ENCODE measurements at regions not wholly inside any gene's neighbourhood (a gene's known extent, or its start where the extent isn't known, plus 50 kb on each side); places are given as distances from the start of the nearest gene placed in this dataset.

GRCh38 chr13:22148187-22148586 is 477.3 kb downstream of the FGF9 start:
- no peaks in the 10 kb centered on the region for H3K36me3 ChIP-seq (ENCODE audit: control insufficient read depth in 2 of 4, insufficient read depth in 4 of 4, low read length in 3 of 4)
- no peaks in the 10 kb centered on the region for H3K9me3 ChIP-seq (ENCODE audit: insufficient read depth in 2 of 2, low read depth in 1 of 2, low read length in 1 of 2)
- H3K4me2 ChIP-seq (ENCODE audit: insufficient read depth in 1 of 2, low read depth in 2 of 2, low read length in 2 of 2), result no peak overlapping the region
- ChIA-PET POLR2A (ENCODE audit: partially characterized antibody) (no interaction called here), CTCF (ENCODE audit: partially characterized antibody) (no interaction called here)
- FAIRE-seq (no peak), DNase-seq (ENCODE audit: low read depth in 1 of 2, low spot score in 2 of 2) (no peak)
- no peak overlapping the region for H3K9ac ChIP-seq (replicated peaks in 1 of 4; ENCODE audit: extremely low read depth in 1 of 4, low read depth in 3 of 4, low read length in 3 of 4)
- H3K79me1 ChIP-seq (ENCODE audit: low read depth, low read length), result no peaks in the 10 kb centered on the region
- H3K79me2 ChIP-seq (ENCODE audit: control insufficient read depth in 1 of 2, insufficient read depth in 2 of 2, low read length in 2 of 2), result no peaks in the 10 kb centered on the region
- no peak overlapping the region for H3K4me3 ChIP-seq (ENCODE audit: extremely low read depth in 1 of 4, insufficient read depth in 2 of 4, low read depth in 3 of 4, low read length in 4 of 4)
- no peak overlapping the region for H3K4ac ChIP-seq (replicated peaks; ENCODE audit: insufficient read length, low read depth, low read length)
- no peaks in the 10 kb centered on the region for H4K20me1 ChIP-seq (replicated peaks in 1 of 2; ENCODE audit: control insufficient read depth in 1 of 2, insufficient read depth in 2 of 2, low read length in 2 of 2)
- H3K27ac ChIP-seq (ENCODE audit: low read depth, low read length), result no peak overlapping the region
- no peaks in the 10 kb centered on the region; the same call in 1 of the 2 replicates for H3K23me2 ChIP-seq (ENCODE audit: low read depth, low read length)
- no peak overlapping the region for H3K18ac ChIP-seq (ENCODE audit: extremely low read depth, low read length)
- H3K4me1 ChIP-seq (replicated peaks in 1 of 4; ENCODE audit: control insufficient read depth in 3 of 4, insufficient read depth in 4 of 4, low read length in 3 of 4), result no peaks in the 10 kb centered on the region
- H4K91ac ChIP-seq (replicated peaks; ENCODE audit: insufficient read length, low read length), result no peak overlapping the region
- H2BK12ac ChIP-seq (ENCODE audit: low read depth, low read length), result no peak overlapping the region
- no peak overlapping the region for H2AFZ ChIP-seq (ENCODE audit: low read length)
- WGBS, 2 experiments (ENCODE audit: extremely low coverage in 1 of 2, insufficient coverage in 1 of 2, insufficient read length in 1 of 2, insufficient replicate concordance in 2 of 2, low coverage in 1 of 2, low lambda C conversion rate in 2 of 2, missing lambda C conversion rate in 1 of 2), result 95% methylated on average over 3 of the region's 3 CpGs; no CpG with 5 or more reads in 1 of the 2 experiments
- no peak overlapping the region for H2AK5ac ChIP-seq (ENCODE audit: low read depth, low read length)
- H3K27me3 ChIP-seq (replicated peaks in 1 of 4; ENCODE audit: control insufficient read depth in 3 of 4, extremely low read depth in 1 of 4, insufficient read depth in 3 of 4, low read length in 3 of 4), result no peaks in the 10 kb centered on the region
- H2BK120ac ChIP-seq (replicated peaks; ENCODE audit: low read depth, low read length), result no peak overlapping the region
- H3K56ac ChIP-seq (replicated peaks; ENCODE audit: insufficient read length, low read depth, low read length), result no peak overlapping the region
- no peak overlapping the region for H2BK15ac ChIP-seq (ENCODE audit: low read length)
- no peak overlapping the region for H3K23ac ChIP-seq (ENCODE audit: insufficient read length)
- no peak overlapping the region for H4K5ac ChIP-seq (ENCODE audit: insufficient read length, low read depth, low read length)
- no peak overlapping the region for H2BK20ac ChIP-seq (ENCODE audit: low read length)
- H2BK5ac ChIP-seq (ENCODE audit: low read depth, low read length), result no peak overlapping the region
- H4K8ac ChIP-seq (ENCODE audit: extremely low read depth, insufficient read depth, low read length), result no peak overlapping the region
- H3K14ac ChIP-seq (ENCODE audit: insufficient read length), result no peak overlapping the region
- TF ChIP-seq SIX5 (IDR thresholded peaks at IDR 0.05; ENCODE audit: low read depth, low read length) (no peak), MAX (IDR thresholded peaks at IDR 0.05) (no peak), MAFK (IDR thresholded peaks at IDR 0.05; ENCODE audit: low read depth, low read length) (no peak), BRCA1 (IDR thresholded peaks at IDR 0.05; ENCODE audit: low read depth, low read length) (no peak), ATF3 (IDR thresholded peaks at IDR 0.05; ENCODE audit: insufficient read depth, low read depth, low read length) (no peak), CBX5 (IDR thresholded peaks at IDR 0.05; ENCODE audit: low read depth, low read length) (no peak), CTBP2 (IDR thresholded peaks at IDR 0.05; ENCODE audit: borderline replicate concordance, insufficient read depth, insufficient read length, low read length) (no peak), TCF12 (IDR thresholded peaks at IDR 0.05; ENCODE audit: low read depth, low read length) (no peak), CREB1 (IDR thresholded peaks at IDR 0.05) (no peak), KDM5A (IDR thresholded peaks at IDR 0.05; ENCODE audit: low read length) (no peak), ZNF274 (IDR thresholded peaks at IDR 0.05; ENCODE audit: borderline replicate concordance, extremely low read depth, low read length) (no peak), CHD2 (IDR thresholded peaks at IDR 0.05; ENCODE audit: low read length) (no peak), HDAC6 (IDR thresholded peaks at IDR 0.05; ENCODE audit: low read depth, low read length) (no peak), RXRA (IDR thresholded peaks at IDR 0.05; ENCODE audit: insufficient read depth, low read depth, low read length) (no peak), JUND (IDR thresholded peaks at IDR 0.05; ENCODE audit: low read length) (no peak), RAD21 (IDR thresholded peaks at IDR 0.05 in 1 of 2, conservative IDR thresholded peaks at IDR 0.05 in 1 of 2; ENCODE audit: low read depth in 2 of 2, low read length in 2 of 2) (no peak)
